HUES6 (cell line): ENCODE measurements at regions not wholly inside any gene's neighbourhood (a gene's known extent, or its start where the extent isn't known, plus 50 kb on each side); places are given as distances from the start of the nearest gene placed in this dataset.

Source experiments
- H3K27ac ChIP-seq: 2 replicates; pipeline ENCODE4 v1.7.0; 2013; ENCODE audit warnings: low read depth, mild to moderate bottlenecking, low read length, inconsistent platforms
- H3K27me3 ChIP-seq: 2 replicates; pipeline ENCODE4 v1.6.1; 2013; ENCODE audit warnings: low read length; ENCODE audit not compliant: control insufficient read depth, insufficient read depth
- H3K36me3 ChIP-seq: 2 replicates; pipeline ENCODE4 v1.6.1; 2013; ENCODE audit warnings: low read length; ENCODE audit not compliant: control insufficient read depth, insufficient read depth
- H3K4me1 ChIP-seq: 2 replicates; pipeline ENCODE4 v1.6.1; 2013; ENCODE audit warnings: low read length; ENCODE audit not compliant: control insufficient read depth, insufficient read depth
- H3K4me3 ChIP-seq: 2 replicates; pipeline ENCODE4 v1.5.1; 2013; ENCODE audit warnings: low read depth, low read length
- H3K9ac ChIP-seq: one replicate; pipeline ENCODE4 v1.6.1; 2013; ENCODE audit warnings: mild to moderate bottlenecking, low read length
- H3K9me3 ChIP-seq: 2 replicates; pipeline ENCODE4 v1.6.1; 2013; ENCODE audit warnings: low read depth, low read length; ENCODE audit not compliant: control insufficient read depth, insufficient read depth

- H3K27ac ChIP-seq = no peak overlapping the region
- H3K9me3 ChIP-seq = no peaks in the 10 kb centered on the region
- no peak overlapping the region for H3K9ac ChIP-seq
- H3K36me3 ChIP-seq = no peaks in the 10 kb centered on the region
- no peak overlapping the region for H3K4me3 ChIP-seq
- H3K27me3 ChIP-seq = peaks cover 23% of the 10 kb centered on the region
- peaks cover 7% of the 10 kb centered on the region; the same call in 1 of the 2 replicates for H3K4me1 ChIP-seq
These were observed 1377.2 kb upstream of the MIR17HG start for GRCh38 chr13:89970353-89970709.

DNA sequence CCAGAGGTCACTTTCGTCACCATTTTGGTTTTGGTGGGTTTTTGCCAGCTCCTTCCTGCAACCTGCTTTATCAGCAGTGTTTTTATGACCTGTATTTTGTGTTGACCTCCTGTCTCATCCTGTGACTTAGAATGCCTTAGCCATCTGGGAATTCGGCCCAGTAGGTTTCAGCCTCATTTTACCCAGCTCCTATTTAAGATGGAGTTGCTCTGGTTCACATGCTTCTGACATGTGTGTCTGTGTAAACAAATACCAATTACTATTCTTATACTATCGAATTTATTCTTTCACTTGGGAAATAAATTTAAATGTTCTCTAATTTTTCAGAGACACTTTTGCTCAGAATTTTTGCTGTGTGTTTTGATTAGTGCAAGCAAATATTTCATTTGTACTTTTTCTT is 1370.3 kb upstream of the MIR17HG start:
- no peaks in the 10 kb centered on the region for H3K27me3 ChIP-seq
- no peak overlapping the region for H3K9ac ChIP-seq
- no peaks in the 10 kb centered on the region for H3K36me3 ChIP-seq
- no peaks in the 10 kb centered on the region for H3K9me3 ChIP-seq
- H3K4me3 ChIP-seq = no peak overlapping the region
- H3K4me1 ChIP-seq = peaks cover 5% of the 10 kb centered on the region; the same call in 1 of the 2 replicates
- no peak overlapping the region for H3K27ac ChIP-seq

- peaks cover 5% of the 10 kb centered on the region; the same call in 1 of the 2 replicates for H3K4me1 ChIP-seq
- no peaks in the 10 kb centered on the region for H3K27me3 ChIP-seq
- H3K9me3 ChIP-seq = no peaks in the 10 kb centered on the region
- H3K36me3 ChIP-seq = no peaks in the 10 kb centered on the region
- no peak overlapping the region for H3K27ac ChIP-seq
- H3K9ac ChIP-seq = no peak overlapping the region
- H3K4me3 ChIP-seq = no peak overlapping the region
These were observed 1366.6 kb upstream of the MIR17HG start for GRCh38 chr13:89980896-89981295.

GRCh38 chr13:89982407-89983095 is 1364.9 kb upstream of the MIR17HG start:
- H3K4me1 ChIP-seq = no peaks in the 10 kb centered on the region
- no peaks in the 10 kb centered on the region for H3K36me3 ChIP-seq
- no peaks in the 10 kb centered on the region for H3K27me3 ChIP-seq
- H3K9ac ChIP-seq = no peak overlapping the region
- no peaks in the 10 kb centered on the region for H3K9me3 ChIP-seq
- no peak overlapping the region for H3K4me3 ChIP-seq
- no peak overlapping the region for H3K27ac ChIP-seq

DNA sequence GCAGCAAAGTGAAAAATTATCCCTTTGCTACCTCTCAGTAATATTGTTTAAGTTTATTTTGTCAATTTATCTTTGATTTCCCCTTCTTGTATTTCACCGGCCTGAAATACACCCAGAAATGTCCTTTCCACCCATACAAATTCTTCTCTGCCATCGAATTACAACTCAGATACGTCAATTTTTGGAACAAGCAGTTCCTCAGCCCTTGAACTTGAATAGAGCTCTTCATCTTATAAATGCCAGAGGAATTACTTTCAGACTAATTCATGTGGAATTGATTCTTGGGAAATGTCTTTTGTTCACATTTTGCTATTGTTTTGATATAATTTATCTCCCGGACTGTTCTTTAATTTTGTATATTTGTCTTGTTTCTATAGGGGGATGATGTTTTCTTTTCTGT is 1359.3 kb upstream of the MIR17HG start:
- Histone ChIP-seq H3K9ac (no peak overlapping the region), H3K36me3 (no peaks in the 10 kb centered on the region), H3K4me1 (no peaks in the 10 kb centered on the region), H3K4me3 (no peak overlapping the region), H3K27me3 (no peaks in the 10 kb centered on the region), H3K27ac (no peak overlapping the region), H3K9me3 (no peaks in the 10 kb centered on the region)

GRCh38 chr13:90003566-90003965 is 1343.9 kb upstream of the MIR17HG start:
- Histone ChIP-seq H3K27me3 (no peaks in the 10 kb centered on the region), H3K9ac (no peak overlapping the region), H3K36me3 (no peaks in the 10 kb centered on the region), H3K4me3 (no peak overlapping the region), H3K27ac (no peak overlapping the region), H3K9me3 (peaks cover 16% of the 10 kb centered on the region), H3K4me1 (peaks cover 3% of the 10 kb centered on the region; the same call in 1 of the 2 replicates)

DNA sequence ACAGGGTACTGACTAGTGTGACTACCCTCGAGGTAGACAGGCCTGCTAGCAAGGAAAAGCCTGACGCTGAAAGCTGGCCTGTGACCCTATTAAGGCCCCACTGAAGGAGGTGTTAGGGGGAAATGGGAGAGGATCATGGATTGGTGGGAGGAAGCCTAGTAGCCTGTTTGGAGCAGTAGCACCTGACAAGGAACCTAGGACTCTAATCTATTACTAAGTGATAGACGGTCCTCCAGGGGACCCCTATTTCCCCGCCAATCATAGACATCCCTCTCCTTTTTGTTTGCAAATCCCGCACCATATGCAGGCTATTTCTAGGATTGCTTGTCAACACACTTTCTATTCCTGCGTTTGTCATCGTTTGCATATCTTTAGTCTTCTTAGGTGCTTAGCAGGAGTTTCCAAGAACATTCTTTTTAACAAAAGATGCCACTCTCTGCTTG is 1338.8 kb upstream of the MIR17HG start:
- no peaks in the 10 kb centered on the region for H3K27me3 ChIP-seq
- H3K9me3 ChIP-seq = no peaks in the 10 kb centered on the region
- peaks cover 11% of the 10 kb centered on the region; the same call in 1 of the 2 replicates for H3K4me1 ChIP-seq
- no peaks in the 10 kb centered on the region for H3K36me3 ChIP-seq
- H3K4me3 ChIP-seq = 0 out of 2 replicates have a peak overlapping the region, but pooled peaks have one; percentile 4
- no peak overlapping the region for H3K9ac ChIP-seq
- no peak overlapping the region for H3K27ac ChIP-seq

DNA sequence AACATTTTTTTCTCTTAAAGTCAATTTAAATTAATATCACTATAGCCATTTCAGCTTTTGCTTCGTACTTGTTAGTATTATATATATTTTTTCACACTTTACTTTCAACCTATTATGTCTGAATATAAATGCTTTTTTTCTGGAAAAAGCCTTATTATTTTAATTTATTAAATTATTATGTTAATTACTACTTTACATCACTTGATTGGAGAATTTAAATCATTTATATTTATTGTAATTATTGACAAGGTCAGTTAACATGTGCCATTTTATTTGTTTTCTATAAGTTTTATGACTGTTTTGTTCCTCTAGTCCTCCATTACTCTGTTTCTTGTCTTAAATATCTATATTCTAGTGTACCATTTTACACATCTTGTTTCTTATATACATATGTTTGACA is 1333.4 kb upstream of the MIR17HG start:
- peaks cover 4% of the 10 kb centered on the region; the same call in 1 of the 2 replicates for H3K4me1 ChIP-seq
- no peak overlapping the region for H3K4me3 ChIP-seq
- H3K9me3 ChIP-seq = no peaks in the 10 kb centered on the region
- H3K9ac ChIP-seq = no peak overlapping the region
- H3K36me3 ChIP-seq = no peaks in the 10 kb centered on the region
- no peak overlapping the region for H3K27ac ChIP-seq
- H3K27me3 ChIP-seq = no peaks in the 10 kb centered on the region

- Histone ChIP-seq H3K4me1 (no peaks in the 10 kb centered on the region), H3K36me3 (no peaks in the 10 kb centered on the region), H3K27me3 (no peaks in the 10 kb centered on the region), H3K4me3 (no peak overlapping the region), H3K27ac (no peak overlapping the region), H3K9me3 (no peaks in the 10 kb centered on the region), H3K9ac (no peak overlapping the region)
These were observed 1331.7 kb upstream of the MIR17HG start for GRCh38 chr13:90015565-90016507.

GRCh38 chr13:90016688-90017087 is 1330.8 kb upstream of the MIR17HG start:
- Histone ChIP-seq H3K36me3 (no peaks in the 10 kb centered on the region), H3K9me3 (no peaks in the 10 kb centered on the region), H3K27ac (no peak overlapping the region), H3K9ac (no peak overlapping the region), H3K27me3 (no peaks in the 10 kb centered on the region), H3K4me1 (no peaks in the 10 kb centered on the region), H3K4me3 (no peak overlapping the region)

GRCh38 chr13:90020536-90021070 is 1326.9 kb upstream of the MIR17HG start:
- Histone ChIP-seq H3K9me3 (no peaks in the 10 kb centered on the region), H3K27me3 (no peaks in the 10 kb centered on the region), H3K27ac (no peak overlapping the region), H3K4me3 (no peak overlapping the region), H3K4me1 (no peaks in the 10 kb centered on the region), H3K9ac (no peak overlapping the region), H3K36me3 (no peaks in the 10 kb centered on the region)
